ENCODE measurements at regions not wholly inside any gene's neighbourhood (a gene's known extent, or its start where the extent isn't known, plus 50 kb on each side); places are given as distances from the start of the nearest gene placed in this dataset.

DNA sequence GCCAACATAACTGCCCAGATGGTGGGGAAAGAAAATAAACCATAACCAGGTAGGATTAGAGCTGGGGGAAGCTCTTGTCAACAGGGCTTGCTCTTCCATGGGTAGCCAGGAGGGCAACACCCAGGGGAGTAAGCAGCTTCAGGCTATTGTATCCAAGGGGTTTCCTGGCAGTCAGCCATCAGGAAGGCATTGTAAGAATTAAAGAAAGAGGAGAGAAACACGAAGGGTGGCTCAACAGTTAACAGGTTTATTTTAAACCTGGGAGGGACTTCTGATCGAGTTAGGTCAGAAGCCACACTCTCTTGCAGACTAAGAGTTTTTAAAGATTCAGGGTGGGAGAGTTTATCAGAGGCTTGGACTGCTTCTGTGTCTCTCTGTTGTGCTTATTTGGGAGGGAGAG is 114.2 kb downstream of the QRSL1 start:
- H3K4me3 ChIP-seq (ENCODE audit: low read length in 2 of 2) = no peak overlapping the region
- DNase-seq (ENCODE audit: low read depth in 6 of 9, low spot score in 9 of 9) = no peak
- H3K27ac ChIP-seq (ENCODE audit: low read depth in 1 of 2, low read length in 1 of 2) = no peak overlapping the region
- H3K4me1 ChIP-seq (ENCODE audit: control insufficient read depth in 2 of 2, insufficient read depth in 2 of 2, low read length in 2 of 2) = no peaks in the 10 kb centered on the region
- H3K27me3 ChIP-seq (ENCODE audit: control insufficient read depth in 2 of 2, insufficient read depth in 1 of 2, low read length in 1 of 2) = no peaks in the 10 kb centered on the region
- H3K9me3 ChIP-seq (ENCODE audit: control insufficient read depth in 2 of 2, insufficient read depth in 1 of 2, low read length in 1 of 2) = peaks cover 0 to 2% of the 10 kb centered on the region in 2 donors
- no peaks in the 10 kb centered on the region for H3K36me3 ChIP-seq (ENCODE audit: control insufficient read depth in 2 of 2, insufficient read depth in 2 of 2, low read length in 1 of 2)
- WGBS = 81% methylated on average over 2 of the region's 2 CpGs

GRCh38 chr6:106740287-106740686 is 110.9 kb downstream of the QRSL1 start:
- H3K4me1 ChIP-seq (ENCODE audit: control insufficient read depth in 2 of 2, insufficient read depth in 2 of 2, low read length in 2 of 2) = no peaks in the 10 kb centered on the region
- 78% methylated on average over 3 of the region's 3 CpGs for WGBS
- no peaks in the 10 kb centered on the region for H3K27me3 ChIP-seq (ENCODE audit: control insufficient read depth in 2 of 2, insufficient read depth in 1 of 2, low read length in 1 of 2)
- H3K27ac ChIP-seq (ENCODE audit: low read depth in 1 of 2, low read length in 1 of 2) = no peak overlapping the region
- peaks cover 0 to 2% of the 10 kb centered on the region in 2 donors for H3K9me3 ChIP-seq (ENCODE audit: control insufficient read depth in 2 of 2, insufficient read depth in 1 of 2, low read length in 1 of 2)
- H3K36me3 ChIP-seq (ENCODE audit: control insufficient read depth in 2 of 2, insufficient read depth in 2 of 2, low read length in 1 of 2) = no peaks in the 10 kb centered on the region
- no peak for DNase-seq (ENCODE audit: low read depth in 6 of 9, low spot score in 9 of 9)
- no peak overlapping the region for H3K4me3 ChIP-seq (ENCODE audit: low read length in 2 of 2)

DNA sequence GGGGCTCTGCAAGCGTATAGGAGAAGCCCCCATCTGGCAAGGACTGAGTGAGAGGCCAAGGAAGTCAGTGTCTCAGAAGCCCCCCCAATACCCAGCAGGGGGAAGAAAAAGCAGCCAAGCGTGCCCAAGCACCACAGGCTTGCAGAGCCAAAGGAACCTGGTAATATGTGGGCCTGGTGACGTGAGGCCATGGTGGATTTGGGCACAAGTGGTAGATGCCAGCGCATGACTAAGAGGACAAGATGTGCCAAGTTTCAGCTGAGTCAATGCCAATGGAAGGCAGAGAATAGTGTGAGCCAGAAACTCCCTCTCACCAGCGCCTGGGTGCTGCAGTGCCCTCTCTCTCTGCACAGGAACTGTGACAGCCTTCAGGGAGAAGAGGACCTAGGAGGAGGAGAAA is 110.0 kb downstream of the QRSL1 start:
- 92% methylated on average over 5 of the region's 5 CpGs for WGBS
- Histone ChIP-seq H3K27me3 (ENCODE audit: control insufficient read depth in 2 of 2, insufficient read depth in 1 of 2, low read length in 1 of 2) (no peaks in the 10 kb centered on the region), H3K36me3 (ENCODE audit: control insufficient read depth in 2 of 2, insufficient read depth in 2 of 2, low read length in 1 of 2) (no peaks in the 10 kb centered on the region), H3K9me3 (ENCODE audit: control insufficient read depth in 2 of 2, insufficient read depth in 1 of 2, low read length in 1 of 2) (peaks cover 0 to 2% of the 10 kb centered on the region in 2 donors), H3K4me3 (ENCODE audit: low read length in 2 of 2) (no peak overlapping the region), H3K4me1 (ENCODE audit: control insufficient read depth in 2 of 2, insufficient read depth in 2 of 2, low read length in 2 of 2) (no peaks in the 10 kb centered on the region), H3K27ac (ENCODE audit: low read depth in 1 of 2, low read length in 1 of 2) (no peak overlapping the region)
- DNase-seq (ENCODE audit: low read depth in 6 of 9, low spot score in 9 of 9) = no peak

DNA sequence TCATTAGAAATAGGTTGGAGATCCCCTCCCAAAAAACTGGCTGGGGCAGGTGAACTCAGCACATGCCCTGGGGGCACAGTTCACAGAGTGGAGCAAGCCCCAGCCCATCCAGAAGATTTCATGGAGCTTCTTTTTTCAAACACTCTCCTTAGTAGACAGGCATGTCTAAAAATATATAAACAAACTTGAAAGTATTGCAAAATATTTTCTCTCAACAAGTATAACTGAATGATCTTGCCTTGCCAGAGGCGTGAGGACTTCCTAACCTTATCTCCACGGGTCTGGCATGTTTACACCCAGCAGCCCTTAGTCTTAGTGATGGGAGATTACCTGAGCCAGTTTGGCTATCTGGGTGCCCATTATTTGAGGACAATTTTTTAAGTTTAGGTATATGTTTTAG is 107.1 kb downstream of the QRSL1 start:
- Histone ChIP-seq H3K9me3 (ENCODE audit: control insufficient read depth in 2 of 2, insufficient read depth in 1 of 2, low read length in 1 of 2) (peaks cover 0 to 2% of the 10 kb centered on the region in 2 donors), H3K36me3 (ENCODE audit: control insufficient read depth in 2 of 2, insufficient read depth in 2 of 2, low read length in 1 of 2) (no peaks in the 10 kb centered on the region), H3K4me1 (ENCODE audit: control insufficient read depth in 2 of 2, insufficient read depth in 2 of 2, low read length in 2 of 2) (no peaks in the 10 kb centered on the region), H3K27ac (ENCODE audit: low read depth in 1 of 2, low read length in 1 of 2) (no peak overlapping the region), H3K4me3 (ENCODE audit: low read length in 2 of 2) (no peak overlapping the region), H3K27me3 (ENCODE audit: control insufficient read depth in 2 of 2, insufficient read depth in 1 of 2, low read length in 1 of 2) (no peaks in the 10 kb centered on the region)
- DNase-seq (ENCODE audit: low read depth in 6 of 9, low spot score in 9 of 9) = no peak
- 82% methylated on average over 2 of the region's 2 CpGs for WGBS

GRCh38 chr6:106735828-106736227 is 106.5 kb downstream of the QRSL1 start:
- H3K27ac ChIP-seq (ENCODE audit: low read depth in 1 of 2, low read length in 1 of 2) = no peak overlapping the region

GRCh38 chr6:106735136-106735633 is 105.8 kb downstream of the QRSL1 start:
- Histone ChIP-seq H3K9me3 (ENCODE audit: control insufficient read depth in 2 of 2, insufficient read depth in 1 of 2, low read length in 1 of 2) (peaks cover 0 to 2% of the 10 kb centered on the region in 2 donors), H3K27me3 (ENCODE audit: control insufficient read depth in 2 of 2, insufficient read depth in 1 of 2, low read length in 1 of 2) (no peaks in the 10 kb centered on the region), H3K4me1 (ENCODE audit: control insufficient read depth in 2 of 2, insufficient read depth in 2 of 2, low read length in 2 of 2) (no peaks in the 10 kb centered on the region), H3K36me3 (ENCODE audit: control insufficient read depth in 2 of 2, insufficient read depth in 2 of 2, low read length in 1 of 2) (no peaks in the 10 kb centered on the region), H3K4me3 (ENCODE audit: low read length in 2 of 2) (no peak overlapping the region), H3K27ac (ENCODE audit: low read depth in 1 of 2, low read length in 1 of 2) (no peak overlapping the region)
- DNase-seq (ENCODE audit: low read depth in 6 of 9, low spot score in 9 of 9) = no peak
- WGBS = 75% methylated on average over 3 of the region's 3 CpGs

More at GRCh38 chr6:106735828-106736227, 106.5 kb downstream of the QRSL1 start:
- Histone ChIP-seq H3K9me3 (ENCODE audit: control insufficient read depth in 2 of 2, insufficient read depth in 1 of 2, low read length in 1 of 2) (peaks cover 0 to 2% of the 10 kb centered on the region in 2 donors), H3K36me3 (ENCODE audit: control insufficient read depth in 2 of 2, insufficient read depth in 2 of 2, low read length in 1 of 2) (no peaks in the 10 kb centered on the region), H3K27me3 (ENCODE audit: control insufficient read depth in 2 of 2, insufficient read depth in 1 of 2, low read length in 1 of 2) (no peaks in the 10 kb centered on the region), H3K4me3 (ENCODE audit: low read length in 2 of 2) (no peak overlapping the region), H3K4me1 (ENCODE audit: control insufficient read depth in 2 of 2, insufficient read depth in 2 of 2, low read length in 2 of 2) (no peaks in the 10 kb centered on the region)
- no peak for DNase-seq (ENCODE audit: low read depth in 6 of 9, low spot score in 9 of 9)

GRCh38 chr6:106733386-106733785 is 104.0 kb downstream of the QRSL1 start:
- Histone ChIP-seq H3K9me3 (ENCODE audit: control insufficient read depth in 2 of 2, insufficient read depth in 1 of 2, low read length in 1 of 2) (no peaks in the 10 kb centered on the region), H3K27me3 (ENCODE audit: control insufficient read depth in 2 of 2, insufficient read depth in 1 of 2, low read length in 1 of 2) (no peaks in the 10 kb centered on the region), H3K36me3 (ENCODE audit: control insufficient read depth in 2 of 2, insufficient read depth in 2 of 2, low read length in 1 of 2) (no peaks in the 10 kb centered on the region), H3K4me3 (ENCODE audit: low read length in 2 of 2) (no peak overlapping the region), H3K27ac (ENCODE audit: low read depth in 1 of 2, low read length in 1 of 2) (no peak overlapping the region), H3K4me1 (ENCODE audit: control insufficient read depth in 2 of 2, insufficient read depth in 2 of 2, low read length in 2 of 2) (peaks cover 0 to under 1% of the 10 kb centered on the region in 2 donors)
- no peak for DNase-seq (ENCODE audit: low read depth in 6 of 9, low spot score in 9 of 9)
- WGBS = 94% methylated on average over 2 of the region's 2 CpGs

DNA sequence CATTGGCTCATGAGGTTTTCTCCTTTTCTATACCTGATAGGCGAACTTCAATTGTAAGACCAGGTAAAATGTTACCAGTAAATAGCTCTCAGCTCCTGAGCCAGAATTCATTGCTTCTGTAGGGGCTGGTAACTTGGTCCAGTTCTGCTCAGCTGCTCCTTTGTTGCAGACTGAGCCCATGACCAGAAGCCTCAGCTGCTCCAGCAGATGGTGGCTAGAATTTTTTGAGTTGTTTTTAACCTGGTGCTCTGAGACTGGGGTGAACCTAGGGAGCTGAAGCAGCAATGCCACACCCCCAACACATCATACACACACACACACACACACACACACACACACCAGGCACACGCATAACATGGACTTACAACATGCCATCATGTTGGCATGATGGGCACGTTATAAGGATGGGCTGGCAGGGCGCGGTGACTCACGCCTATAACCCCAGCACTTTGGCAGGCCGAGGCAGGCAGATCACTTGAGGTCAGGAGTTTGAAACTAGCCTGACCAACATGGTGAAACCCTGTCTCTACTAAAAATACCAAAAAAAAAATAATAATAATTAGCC is 103.1 kb downstream of the QRSL1 start:
- H3K36me3 ChIP-seq (ENCODE audit: control insufficient read depth in 2 of 2, insufficient read depth in 2 of 2, low read length in 1 of 2) = no peaks in the 10 kb centered on the region
- H3K4me1 ChIP-seq (ENCODE audit: control insufficient read depth in 2 of 2, insufficient read depth in 2 of 2, low read length in 2 of 2) = peaks cover 0 to 3% of the 10 kb centered on the region in 2 donors
- WGBS = 97% methylated on average over 7 of the region's 7 CpGs
- no peak for DNase-seq (ENCODE audit: low read depth in 6 of 9, low spot score in 9 of 9)
- H3K27ac ChIP-seq (ENCODE audit: low read depth in 1 of 2, low read length in 1 of 2) = no peak overlapping the region
- H3K4me3 ChIP-seq (ENCODE audit: low read length in 2 of 2) = no peak overlapping the region
- no peaks in the 10 kb centered on the region for H3K27me3 ChIP-seq (ENCODE audit: control insufficient read depth in 2 of 2, insufficient read depth in 1 of 2, low read length in 1 of 2)
- no peaks in the 10 kb centered on the region for H3K9me3 ChIP-seq (ENCODE audit: control insufficient read depth in 2 of 2, insufficient read depth in 1 of 2, low read length in 1 of 2)

GRCh38 chr6:106731843-106732160 is 102.4 kb downstream of the QRSL1 start:
- Histone ChIP-seq H3K36me3 (ENCODE audit: control insufficient read depth in 2 of 2, insufficient read depth in 2 of 2, low read length in 1 of 2) (no peaks in the 10 kb centered on the region), H3K9me3 (ENCODE audit: control insufficient read depth in 2 of 2, insufficient read depth in 1 of 2, low read length in 1 of 2) (no peaks in the 10 kb centered on the region), H3K27ac (ENCODE audit: low read depth in 1 of 2, low read length in 1 of 2) (no peak overlapping the region), H3K4me3 (ENCODE audit: low read length in 2 of 2) (no peak overlapping the region), H3K27me3 (ENCODE audit: control insufficient read depth in 2 of 2, insufficient read depth in 1 of 2, low read length in 1 of 2) (no peaks in the 10 kb centered on the region), H3K4me1 (ENCODE audit: control insufficient read depth in 2 of 2, insufficient read depth in 2 of 2, low read length in 2 of 2) (peaks cover 0 to 3% of the 10 kb centered on the region in 2 donors)
- 95% methylated on average over 1 of the region's 1 CpG for WGBS
- no peak for DNase-seq (ENCODE audit: low read depth in 6 of 9, low spot score in 9 of 9)

Measured in thymus (tissue), 11 donors.